ENCODE measurements at regions not wholly inside any gene's neighbourhood (a gene's known extent, or its start where the extent isn't known, plus 50 kb on each side); places are given as distances from the start of the nearest gene placed in this dataset.

DNA sequence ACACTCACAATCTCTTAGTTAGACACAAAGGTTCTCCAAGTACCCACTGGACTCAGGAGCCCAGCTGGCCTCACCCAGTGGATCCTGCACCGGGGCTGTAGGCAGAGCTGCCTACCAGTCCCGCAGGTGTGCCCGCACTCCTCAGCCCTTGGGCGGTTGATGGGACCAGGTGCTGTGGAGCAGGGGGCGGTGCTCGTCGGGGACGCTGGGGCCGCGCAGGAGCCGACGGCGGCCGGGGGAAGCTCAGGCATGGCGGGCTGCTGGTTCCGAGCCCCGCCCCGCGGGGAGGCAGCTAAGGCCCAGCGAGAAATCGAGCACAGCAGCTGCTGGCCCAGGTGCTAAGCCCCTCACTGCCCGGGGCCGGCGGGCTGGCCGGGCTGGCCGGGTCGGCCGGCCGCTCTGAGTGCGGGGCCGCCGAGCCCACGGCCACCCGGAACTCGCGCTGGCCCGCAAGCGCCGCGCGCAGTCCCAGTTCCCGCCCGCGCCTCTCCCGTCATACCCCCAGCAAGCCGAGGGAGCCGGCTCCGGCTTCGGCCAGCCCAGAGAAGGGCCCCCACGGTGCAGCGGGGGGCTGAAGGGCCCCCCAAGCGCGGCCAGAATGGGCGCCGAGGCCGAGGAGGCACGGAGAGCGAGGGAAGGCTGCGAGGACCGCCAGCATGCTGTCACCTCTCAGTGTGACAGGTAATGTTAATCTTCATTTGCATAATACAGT lies 506.8 kb downstream of the LRFN5 start:
- H3K4me3 ChIP-seq (ENCODE audit: low read length), result no peak overlapping the region
- H3K4me1 ChIP-seq (ENCODE audit: control insufficient read depth, low read length), result no peaks in the 10 kb centered on the region
- no peaks in the 10 kb centered on the region for H4K20me1 ChIP-seq (ENCODE audit: control insufficient read depth, insufficient read depth, low read depth, low read length)
- no peak overlapping the region for H3K4me2 ChIP-seq (ENCODE audit: low read length)
- H3K27me3 ChIP-seq (ENCODE audit: control insufficient read depth, low read length), result no peaks in the 10 kb centered on the region
- H3F3A ChIP-seq (ENCODE audit: control insufficient read depth, insufficient read depth), result no peaks in the 10 kb centered on the region
- H3K9me3 ChIP-seq (ENCODE audit: control insufficient read depth, insufficient read depth, low read length), result no peaks in the 10 kb centered on the region
- H3K79me2 ChIP-seq (ENCODE audit: control insufficient read depth, low read length), result no peaks in the 10 kb centered on the region
- TF ChIP-seq, protein P1, sequence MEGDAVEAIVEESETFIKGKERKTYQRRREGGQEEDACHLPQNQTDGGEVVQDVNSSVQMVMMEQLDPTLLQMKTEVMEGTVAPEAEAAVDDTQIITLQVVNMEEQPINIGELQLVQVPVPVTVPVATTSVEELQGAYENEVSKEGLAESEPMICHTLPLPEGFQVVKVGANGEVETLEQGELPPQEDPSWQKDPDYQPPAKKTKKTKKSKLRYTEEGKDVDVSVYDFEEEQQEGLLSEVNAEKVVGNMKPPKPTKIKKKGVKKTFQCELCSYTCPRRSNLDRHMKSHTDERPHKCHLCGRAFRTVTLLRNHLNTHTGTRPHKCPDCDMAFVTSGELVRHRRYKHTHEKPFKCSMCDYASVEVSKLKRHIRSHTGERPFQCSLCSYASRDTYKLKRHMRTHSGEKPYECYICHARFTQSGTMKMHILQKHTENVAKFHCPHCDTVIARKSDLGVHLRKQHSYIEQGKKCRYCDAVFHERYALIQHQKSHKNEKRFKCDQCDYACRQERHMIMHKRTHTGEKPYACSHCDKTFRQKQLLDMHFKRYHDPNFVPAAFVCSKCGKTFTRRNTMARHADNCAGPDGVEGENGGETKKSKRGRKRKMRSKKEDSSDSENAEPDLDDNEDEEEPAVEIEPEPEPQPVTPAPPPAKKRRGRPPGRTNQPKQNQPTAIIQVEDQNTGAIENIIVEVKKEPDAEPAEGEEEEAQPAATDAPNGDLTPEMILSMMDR (IDR thresholded peaks at IDR 0.05; ENCODE audit: low read depth, low read length, poor library complexity, severe bottlenecking), result no peak
- no peak for TF ChIP-seq EZH2phosphoT487 (IDR thresholded peaks at IDR 0.05; ENCODE audit: borderline replicate concordance, low read length)
- no peaks in the 10 kb centered on the region for H3K36me3 ChIP-seq (ENCODE audit: control insufficient read depth, low read length)
- H3K27ac ChIP-seq (ENCODE audit: low read depth, low read length), result no peak overlapping the region
- no peaks in the 10 kb centered on the region for H3K9me2 ChIP-seq (replicated peaks; ENCODE audit: control insufficient read depth, low read length)

DNA sequence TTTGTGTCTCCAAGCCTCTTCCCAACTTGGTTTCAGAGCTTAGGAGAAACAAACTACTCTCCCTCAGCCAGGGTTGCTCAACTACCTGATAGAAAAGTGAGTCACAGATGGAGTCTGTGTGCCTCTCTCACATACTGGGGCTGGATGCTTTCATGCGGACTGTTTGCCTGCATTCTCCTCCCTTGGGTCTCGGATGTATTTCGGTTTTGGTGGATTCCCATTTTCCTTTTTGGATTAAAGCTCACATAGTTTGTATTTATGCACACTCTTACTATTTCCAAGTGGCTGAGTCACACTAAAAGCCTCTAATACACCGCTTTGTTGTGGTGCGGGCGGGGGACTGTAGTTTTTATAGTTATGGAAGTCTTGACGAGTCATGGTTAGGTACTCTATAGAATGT lies 505.4 kb downstream of the LRFN5 start:
- Histone ChIP-seq H3K4me1 (ENCODE audit: control insufficient read depth, low read length) (no peaks in the 10 kb centered on the region), H3K27me3 (ENCODE audit: control insufficient read depth, low read length) (no peaks in the 10 kb centered on the region), H3K36me3 (ENCODE audit: control insufficient read depth, low read length) (no peaks in the 10 kb centered on the region), H4K20me1 (ENCODE audit: control insufficient read depth, insufficient read depth, low read depth, low read length) (no peaks in the 10 kb centered on the region), H3K4me2 (ENCODE audit: low read length) (no peak overlapping the region), H3F3A (ENCODE audit: control insufficient read depth, insufficient read depth) (no peaks in the 10 kb centered on the region), H3K79me2 (ENCODE audit: control insufficient read depth, low read length) (no peaks in the 10 kb centered on the region), H3K27ac (ENCODE audit: low read depth, low read length) (no peak overlapping the region), H3K4me3 (ENCODE audit: low read length) (no peak overlapping the region), H3K9me2 (replicated peaks; ENCODE audit: control insufficient read depth, low read length) (no peaks in the 10 kb centered on the region), H3K9me3 (ENCODE audit: control insufficient read depth, insufficient read depth, low read length) (no peaks in the 10 kb centered on the region)
- TF ChIP-seq EZH2phosphoT487 (IDR thresholded peaks at IDR 0.05; ENCODE audit: borderline replicate concordance, low read length), result no peak
- TF ChIP-seq, protein P1 (IDR thresholded peaks at IDR 0.05; ENCODE audit: low read depth, low read length, poor library complexity, severe bottlenecking), result no peak

- Histone ChIP-seq H3K79me2 (ENCODE audit: control insufficient read depth, low read length) (no peaks in the 10 kb centered on the region), H3F3A (ENCODE audit: control insufficient read depth, insufficient read depth) (no peaks in the 10 kb centered on the region), H3K9me3 (ENCODE audit: control insufficient read depth, insufficient read depth, low read length) (no peaks in the 10 kb centered on the region), H4K20me1 (ENCODE audit: control insufficient read depth, insufficient read depth, low read depth, low read length) (no peaks in the 10 kb centered on the region), H3K36me3 (ENCODE audit: control insufficient read depth, low read length) (no peaks in the 10 kb centered on the region), H3K9me2 (replicated peaks; ENCODE audit: control insufficient read depth, low read length) (no peaks in the 10 kb centered on the region), H3K4me2 (ENCODE audit: low read length) (no peak overlapping the region), H3K4me1 (ENCODE audit: control insufficient read depth, low read length) (no peaks in the 10 kb centered on the region), H3K27me3 (ENCODE audit: control insufficient read depth, low read length) (no peaks in the 10 kb centered on the region), H3K27ac (ENCODE audit: low read depth, low read length) (no peak overlapping the region), H3K4me3 (ENCODE audit: low read length) (no peak overlapping the region)
- TF ChIP-seq EZH2phosphoT487 (IDR thresholded peaks at IDR 0.05; ENCODE audit: borderline replicate concordance, low read length), result no peak
- TF ChIP-seq, protein P1 (IDR thresholded peaks at IDR 0.05; ENCODE audit: low read depth, low read length, poor library complexity, severe bottlenecking), result no peak
These were observed 504.7 kb downstream of the LRFN5 start for GRCh38 chr14:42111355-42111754.
